Adrenal gland (tissue), 9 donors: ENCODE measurements at regions not wholly inside any gene's neighbourhood (a gene's known extent, or its start where the extent isn't known, plus 50 kb on each side); places are given as distances from the start of the nearest gene placed in this dataset.
"Not testable (repeated sequence)": the region's sequence is repeated elsewhere in the genome, so short reads cannot be mapped to it uniquely, and the experiment has no call there.

Experiments used
- DNase-seq, 7 donors: peaks; one replicate each; pipeline ENCODE4 v3.0.0-alpha.2; 2019 to 2020
- H3K27ac ChIP-seq, 5 donors: fragments of 200-600 bp; sonication (generic) in 4 of 5; 1 replicate in 3 of 5; 2 replicates in 2 of 5; pipeline versions ENCODE4 v1.5.1 to v1.8.0; 2016 to 2020; ENCODE audit warnings: mild to moderate bottlenecking in 1 of 5
- H3K27me3 ChIP-seq: fragments of 200-600 bp; 2 replicates; pipeline ENCODE4 v1.8.0; 2021
- H3K36me3 ChIP-seq, 2 donors: fragments of 200-600 bp; replicated peaks in 1 of 2; 1 replicate in 1 of 2; 2 replicates in 1 of 2; pipeline versions ENCODE4 v1.5.1 to v1.8.0; 2018 to 2022
- H3K4me1 ChIP-seq, 2 donors: fragments of 200-600 bp; replicated peaks in 1 of 2; 1 replicate in 1 of 2; 2 replicates in 1 of 2; pipeline versions ENCODE4 v1.5.1 to v1.8.0; 2018 to 2021
- H3K4me3 ChIP-seq, 4 donors: fragments of 200-600 bp; sonication (generic) in 3 of 4; one replicate each; pipeline ENCODE4 v1.5.1; 2016 to 2018
- H3K9me3 ChIP-seq, 3 donors: fragments of 200-600 bp; sonication (generic) in 1 of 3; replicated peaks in 1 of 3; 1 replicate in 2 of 3; 2 replicates in 1 of 3; pipeline versions ENCODE4 v1.5.1 to v1.8.0; 2016 to 2021
- CTCF ChIP-seq, 6 experiments: fragments of 450-650 bp in 4 of 6; fragments of 200-600 bp in 2 of 6; sonication (generic) in 1 of 6; IDR thresholded peaks; 1 replicate in 5 of 6; 2 replicates in 1 of 6; pipeline versions ENCODE4 v1.5.1 to v1.8.0; 2016 to 2021; ENCODE audit warnings: antibody characterized with exemption in 6 of 6, mild to moderate bottlenecking in 2 of 6, moderate library complexity in 1 of 6
- POLR2A ChIP-seq, 2 donors: fragments of 450-650 bp; IDR thresholded peaks; one replicate each; pipeline ENCODE4 v1.6.1; 2017; ENCODE audit warnings: antibody characterized with exemption in 2 of 2, mild to moderate bottlenecking in 2 of 2, moderate library complexity in 1 of 2
- WGBS, 4 donors: extraction: QIAGEN DNeasy Blood & Tissue Kit in 2 of 4; methylation state at CpG; one replicate each; pipeline versions ENCODE4 v1.1.5 to v1.1.7; 2013 to 2017; 5-methylcytosine and 5-hydroxymethylcytosine counted together
- intact Hi-C, 2 donors: fragments of 100-400 bp; cut with DNase I; formaldehyde crosslinking; loops; one replicate each; pipeline versions ENCODE4 v1.14.1 to v1.15.0; 2022 to 2023
- donor health status: healthy with polysubstance abuse.
- donor health status: Bipolar disorder and iron deficiency.
- donor health status: DM: yes; HTN: yes; CAD: no.
- donor health status: DM: no; HTN: no; CAD: no.
- donor health status: DM: no; HTN: no; CAD: no.

GRCh38 chr10:35963685-35964084, 321.6 kb upstream of the FZD8 start:
- 73 to 86% (median 80%) methylated on average over 1 of the region's 1 CpG for WGBS, 4 donors
- Histone ChIP-seq H3K27ac (no peak overlapping the region), H3K36me3 (no peaks in the 10 kb centered on the region), H3K27me3 (no peaks in the 10 kb centered on the region), H3K4me3 (no peak overlapping the region), H3K9me3 (no peaks in the 10 kb centered on the region), H3K4me1 (no peaks in the 10 kb centered on the region)
- no peak for DNase-seq
- no peak for TF ChIP-seq CTCF (IDR thresholded peaks at IDR 0.05)
- TF ChIP-seq POLR2A (IDR thresholded peaks at IDR 0.05), result no peak
- intact Hi-C loops, result no loop called here

GRCh38 chr10:35961501-35961900, 319.4 kb upstream of the FZD8 start:
- TF ChIP-seq POLR2A (IDR thresholded peaks at IDR 0.05) (no peak), CTCF (IDR thresholded peaks at IDR 0.05) (no peak)
- intact Hi-C loops, result no loop called here
- no peak for DNase-seq
- H3K9me3 ChIP-seq, result no peaks in the 10 kb centered on the region
- H3K4me1 ChIP-seq, result no peaks in the 10 kb centered on the region
- H3K4me3 ChIP-seq, result no peak overlapping the region
- WGBS, 4 donors, result 86 to 96% (median 92%) methylated on average over 3 of the region's 3 CpGs
- no peaks in the 10 kb centered on the region for H3K36me3 ChIP-seq
- no peak overlapping the region for H3K27ac ChIP-seq
- H3K27me3 ChIP-seq, result no peaks in the 10 kb centered on the region

- Histone ChIP-seq H3K36me3 (no peaks in the 10 kb centered on the region), H3K9me3 (no peaks in the 10 kb centered on the region), H3K27me3 (no peaks in the 10 kb centered on the region), H3K4me1 (no peaks in the 10 kb centered on the region), H3K4me3 (no peak overlapping the region), H3K27ac (no peak overlapping the region)
- intact Hi-C loops, result no loop called here
- DNase-seq, result no peak
- TF ChIP-seq POLR2A (IDR thresholded peaks at IDR 0.05), result no peak
- no peak for TF ChIP-seq CTCF (IDR thresholded peaks at IDR 0.05)
- 49 to 59% (median 56%) methylated on average over 7 of the region's 7 CpGs for WGBS, 4 donors
Measured at GRCh38 chr10:35959252-35959651, 317.2 kb upstream of the FZD8 start.

GRCh38 chr10:35958609-35959008, 316.5 kb upstream of the FZD8 start:
- DNase-seq, H3K36me3 ChIP-seq, H3K4me3 ChIP-seq, H3K4me1 ChIP-seq, H3K27me3 ChIP-seq, intact Hi-C loops, H3K27ac ChIP-seq, H3K9me3 ChIP-seq: not testable (repeated sequence)

GRCh38 chr10:35950701-35951100, 308.6 kb upstream of the FZD8 start:
- Histone ChIP-seq H3K36me3 (no peaks in the 10 kb centered on the region), H3K4me3 (no peak overlapping the region), H3K9me3 (no peaks in the 10 kb centered on the region), H3K4me1 (no peaks in the 10 kb centered on the region), H3K27ac (no peak overlapping the region), H3K27me3 (no peaks in the 10 kb centered on the region)
- TF ChIP-seq CTCF (IDR thresholded peaks at IDR 0.05), result no peak
- TF ChIP-seq POLR2A (IDR thresholded peaks at IDR 0.05), result no peak
- intact Hi-C loops, result no loop called here
- WGBS, 4 donors, result 80 to 84% (median 82%) methylated on average over 5 of the region's 5 CpGs
- DNase-seq, result no peak
